ENCODE measurements at regions not wholly inside any gene's neighbourhood (a gene's known extent, or its start where the extent isn't known, plus 50 kb on each side); places are given as distances from the start of the nearest gene placed in this dataset.

- no peaks in the 10 kb centered on the region for H3K36me3 Mint-ChIP-seq
- H3K9me3 Mint-ChIP-seq = no peaks in the 10 kb centered on the region
- no peaks in the 10 kb centered on the region for H3K4me1 Mint-ChIP-seq
- no peak overlapping the region for H3K27ac Mint-ChIP-seq
- DNase-seq = no peak
- H3K4me3 Mint-ChIP-seq = no peak overlapping the region
- H3K27me3 Mint-ChIP-seq = no peaks in the 10 kb centered on the region
These were observed 220.1 kb upstream of the NCKAP5 start for GRCh38 chr2:133788386-133788785.

GRCh38 chr2:133789743-133790142 lies 221.5 kb upstream of the NCKAP5 start:
- no peaks in the 10 kb centered on the region for H3K4me1 Mint-ChIP-seq
- no peaks in the 10 kb centered on the region for H3K27me3 Mint-ChIP-seq
- peaks cover 8% of the 10 kb centered on the region for H3K9me3 Mint-ChIP-seq
- DNase-seq = no peak
- no peak overlapping the region for H3K27ac Mint-ChIP-seq
- no peak overlapping the region for H3K4me3 Mint-ChIP-seq
- peaks cover 1% of the 10 kb centered on the region for H3K36me3 Mint-ChIP-seq

- Mint-ChIP-seq H3K4me1 (no peaks in the 10 kb centered on the region), H3K9me3 (peaks cover 8% of the 10 kb centered on the region), H3K4me3 (no peak overlapping the region), H3K27ac (no peak overlapping the region), H3K36me3 (peaks cover 1% of the 10 kb centered on the region), H3K27me3 (no peaks in the 10 kb centered on the region)
- no peak for DNase-seq
These were observed 222.4 kb upstream of the NCKAP5 start for GRCh38 chr2:133790711-133791110.

- H3K27ac Mint-ChIP-seq = no peak overlapping the region
- no peak for DNase-seq
- H3K36me3 Mint-ChIP-seq = peaks cover 1% of the 10 kb centered on the region
- peaks cover 10% of the 10 kb centered on the region for H3K9me3 Mint-ChIP-seq
- no peaks in the 10 kb centered on the region for H3K27me3 Mint-ChIP-seq
- H3K4me3 Mint-ChIP-seq = no peak overlapping the region
- no peaks in the 10 kb centered on the region for H3K4me1 Mint-ChIP-seq
These were observed 222.9 kb upstream of the NCKAP5 start for GRCh38 chr2:133791191-133791590.

- no peaks in the 10 kb centered on the region for H3K4me1 Mint-ChIP-seq
- no peaks in the 10 kb centered on the region for H3K27me3 Mint-ChIP-seq
- peaks cover 1% of the 10 kb centered on the region for H3K36me3 Mint-ChIP-seq
- no peak overlapping the region for H3K27ac Mint-ChIP-seq
- no peak overlapping the region for H3K4me3 Mint-ChIP-seq
- H3K9me3 Mint-ChIP-seq = peaks cover 14% of the 10 kb centered on the region
- DNase-seq = no peak
These were observed 224.0 kb upstream of the NCKAP5 start for GRCh38 chr2:133792223-133792622.

- H3K36me3 Mint-ChIP-seq = peaks cover 1% of the 10 kb centered on the region
- no peak for DNase-seq
- H3K27ac Mint-ChIP-seq = no peak overlapping the region
- no peaks in the 10 kb centered on the region for H3K27me3 Mint-ChIP-seq
- H3K4me1 Mint-ChIP-seq = no peaks in the 10 kb centered on the region
- no peak overlapping the region for H3K4me3 Mint-ChIP-seq
- H3K9me3 Mint-ChIP-seq = peaks cover 17% of the 10 kb centered on the region
These were observed 225.9 kb upstream of the NCKAP5 start for GRCh38 chr2:133794114-133794513.

- H3K4me3 Mint-ChIP-seq = no peak overlapping the region
- H3K4me1 Mint-ChIP-seq = no peaks in the 10 kb centered on the region
- DNase-seq = no peak
- peaks cover 4% of the 10 kb centered on the region for H3K9me3 Mint-ChIP-seq
- H3K27ac Mint-ChIP-seq = no peak overlapping the region
- H3K27me3 Mint-ChIP-seq = peaks cover 23% of the 10 kb centered on the region
- no peaks in the 10 kb centered on the region for H3K36me3 Mint-ChIP-seq
These were observed 233.7 kb upstream of the NCKAP5 start for GRCh38 chr2:133801946-133802345.

GRCh38 chr2:133802409-133803039 lies 234.3 kb upstream of the NCKAP5 start:
- Mint-ChIP-seq H3K36me3 (no peaks in the 10 kb centered on the region), H3K9me3 (no peaks in the 10 kb centered on the region), H3K27me3 (peaks cover 23% of the 10 kb centered on the region), H3K4me3 (no peak overlapping the region), H3K27ac (no peak overlapping the region), H3K4me1 (no peaks in the 10 kb centered on the region)
- no peak for DNase-seq

GRCh38 chr2:133806564-133806963 lies 238.3 kb upstream of the NCKAP5 start:
- no peak for DNase-seq
- Mint-ChIP-seq H3K27me3 (peaks cover 9% of the 10 kb centered on the region), H3K36me3 (no peaks in the 10 kb centered on the region), H3K27ac (no peak overlapping the region), H3K4me3 (no peak overlapping the region), H3K4me1 (no peaks in the 10 kb centered on the region), H3K9me3 (peaks cover 21% of the 10 kb centered on the region)

- Mint-ChIP-seq H3K27me3 (no peaks in the 10 kb centered on the region), H3K4me1 (no peaks in the 10 kb centered on the region), H3K36me3 (no peaks in the 10 kb centered on the region)
These were observed 241.2 kb upstream of the NCKAP5 start for GRCh38 chr2:133809485-133809884.

GRCh38 chr2:133810559-133810958 lies 242.3 kb upstream of the NCKAP5 start:
- H3K36me3 Mint-ChIP-seq = no peaks in the 10 kb centered on the region
- DNase-seq = no peak
- H3K27ac Mint-ChIP-seq = peak overlapping the region; percentile 9
- H3K9me3 Mint-ChIP-seq = peaks cover 25% of the 10 kb centered on the region
- H3K4me1 Mint-ChIP-seq = no peaks in the 10 kb centered on the region
- H3K27me3 Mint-ChIP-seq = no peaks in the 10 kb centered on the region
- no peak overlapping the region for H3K4me3 Mint-ChIP-seq

More at GRCh38 chr2:133809485-133809884, 241.2 kb upstream of the NCKAP5 start:
- Mint-ChIP-seq H3K9me3 (peaks cover 25% of the 10 kb centered on the region), H3K27ac (no peak overlapping the region), H3K4me3 (no peak overlapping the region)
- no peak for DNase-seq

GRCh38 chr2:133811409-133812125 lies 243.3 kb upstream of the NCKAP5 start:
- H3K36me3 Mint-ChIP-seq = no peaks in the 10 kb centered on the region
- no peaks in the 10 kb centered on the region for H3K4me1 Mint-ChIP-seq
- H3K4me3 Mint-ChIP-seq = no peak overlapping the region
- no peak for DNase-seq
- no peak overlapping the region for H3K27ac Mint-ChIP-seq
- H3K27me3 Mint-ChIP-seq = no peaks in the 10 kb centered on the region
- peaks cover 25% of the 10 kb centered on the region for H3K9me3 Mint-ChIP-seq

GRCh38 chr2:133812826-133813617 lies 244.8 kb upstream of the NCKAP5 start:
- Mint-ChIP-seq H3K27ac (no peak overlapping the region), H3K36me3 (no peaks in the 10 kb centered on the region), H3K4me3 (no peak overlapping the region), H3K4me1 (no peaks in the 10 kb centered on the region), H3K9me3 (peaks cover 25% of the 10 kb centered on the region), H3K27me3 (no peaks in the 10 kb centered on the region)
- no peak for DNase-seq

- Mint-ChIP-seq H3K4me1 (no peaks in the 10 kb centered on the region), H3K27ac (no peak overlapping the region), H3K36me3 (no peaks in the 10 kb centered on the region), H3K9me3 (peaks cover 15% of the 10 kb centered on the region), H3K4me3 (no peak overlapping the region), H3K27me3 (no peaks in the 10 kb centered on the region)
- DNase-seq = no peak
These were observed 246.6 kb upstream of the NCKAP5 start for GRCh38 chr2:133814890-133815289.

- H3K27ac Mint-ChIP-seq = no peak overlapping the region
- H3K27me3 Mint-ChIP-seq = no peaks in the 10 kb centered on the region
- H3K4me1 Mint-ChIP-seq = no peaks in the 10 kb centered on the region
- no peaks in the 10 kb centered on the region for H3K36me3 Mint-ChIP-seq
- peaks cover 8% of the 10 kb centered on the region for H3K9me3 Mint-ChIP-seq
- H3K4me3 Mint-ChIP-seq = no peak overlapping the region
- DNase-seq = no peak
These were observed 247.8 kb upstream of the NCKAP5 start for GRCh38 chr2:133816037-133816436.
